Common myeloid progenitor, CD34-positive (primary cell): ENCODE measurements at regions not wholly inside any gene's neighbourhood (a gene's known extent, or its start where the extent isn't known, plus 50 kb on each side); places are given as distances from the start of the nearest gene placed in this dataset.

Source experiments
- CTCF ChIA-PET: fragments of 350-600 bp; sonication (Branson Sonifier 250); formaldehyde crosslinking; loops from one replicate; lab custom pipeline; 2021; ENCODE audit warnings: antibody characterized with exemption; lab: Charles Lee
- POLR2A ChIA-PET: fragments of 350-600 bp; sonication (Branson Sonifier 250); formaldehyde crosslinking; loops from one replicate; lab custom pipeline; 2021; ENCODE audit warnings: antibody characterized with exemption; lab: Charles Lee
- DNase-seq, 3 donors: peaks; one replicate each; pipeline versions ENCODE4 v3.0.0 to v3.0.0-alpha.2; 2013
- H3K27ac ChIP-seq, 2 experiments: 1 replicate in 1 of 2; 2 replicates in 1 of 2; pipeline ENCODE4 v1.7.0; 2013; ENCODE audit warnings: inconsistent platforms in 2 of 2, low read length in 2 of 2, mild to moderate bottlenecking in 2 of 2, low read depth in 1 of 2, moderate library complexity in 1 of 2; ENCODE audit not compliant: severe bottlenecking in 2 of 2, insufficient read depth in 1 of 2, poor library complexity in 1 of 2
- H3K27me3 ChIP-seq, 5 experiments: replicated peaks in 2 of 5; 1 replicate in 3 of 5; 2 replicates in 2 of 5; pipeline versions ENCODE4 v1.6.1 to v1.7.0; 2013; ENCODE audit warnings: low read length in 4 of 5, mild to moderate bottlenecking in 2 of 5, moderate library complexity in 2 of 5, inconsistent platforms in 1 of 5; ENCODE audit not compliant: insufficient read depth in 5 of 5, control insufficient read depth in 4 of 5
- H3K36me3 ChIP-seq, 4 experiments: 1 replicate in 2 of 4; 2 replicates in 2 of 4; pipeline versions ENCODE4 v1.6.1 to v1.7.0; 2013; ENCODE audit warnings: low read length in 3 of 4, control low read depth in 1 of 4, mild to moderate bottlenecking in 1 of 4; ENCODE audit not compliant: control insufficient read depth in 4 of 4, insufficient read depth in 4 of 4
- H3K4me1 ChIP-seq, 4 experiments: 1 replicate in 3 of 4; 2 replicates in 1 of 4; pipeline versions ENCODE4 v1.6.1 to v1.7.1; 2013; ENCODE audit warnings: low read length in 3 of 4, mild to moderate bottlenecking in 3 of 4, control low read depth in 1 of 4, inconsistent platforms in 1 of 4, moderate library complexity in 1 of 4; ENCODE audit not compliant: control insufficient read depth in 4 of 4, insufficient read depth in 4 of 4; ENCODE audit errors: control extremely low read depth in 1 of 4
- H3K4me3 ChIP-seq, 7 experiments: 1 replicate in 4 of 7; 2 replicates in 3 of 7; pipeline versions ENCODE4 v1.5.1 to v1.7.0; 2013; ENCODE audit warnings: mild to moderate bottlenecking in 7 of 7, low read length in 6 of 7, moderate library complexity in 6 of 7, inconsistent platforms in 2 of 7, low read depth in 2 of 7, control low read depth in 1 of 7; ENCODE audit not compliant: insufficient read depth in 4 of 7, control insufficient read depth in 1 of 7; ENCODE audit errors: extremely low read depth in 1 of 7
- H3K9me3 ChIP-seq, 5 experiments: 1 replicate in 4 of 5; 2 replicates in 1 of 5; pipeline versions ENCODE4 v1.6.1 to v1.7.1; 2013; ENCODE audit warnings: low read length in 4 of 5, mild to moderate bottlenecking in 2 of 5, inconsistent platforms in 1 of 5, low read depth in 1 of 5, moderate library complexity in 1 of 5; ENCODE audit not compliant: control insufficient read depth in 4 of 5, insufficient read depth in 2 of 5; ENCODE audit errors: control extremely low read depth in 1 of 5
- WGBS: methylation state at CpG from one replicate; pipeline ENCODE4 v1.1.5; 2013; ENCODE audit not compliant: insufficient coverage; 5-methylcytosine and 5-hydroxymethylcytosine counted together

GRCh38 chr10:71902351-71902750 is 51.3 kb upstream of the PSAP start:
- WGBS, result 100% methylated on average over 3 of the region's 6 CpGs
- no peaks in the 10 kb centered on the region for H3K9me3 ChIP-seq
- ChIA-PET POLR2A (no interaction called here), CTCF (interaction anchor here (0.7 to 1.5 kb wide), 3 partner anchors 72 to 480 kb away, joined by 3 read pairs; no protein-coding TSS in a partner anchor)
- no peaks in the 10 kb centered on the region for H3K36me3 ChIP-seq
- H3K27ac ChIP-seq, result no peak overlapping the region
- H3K4me3 ChIP-seq, result no peak overlapping the region
- H3K4me1 ChIP-seq, result no peaks in the 10 kb centered on the region
- DNase-seq, result no peak
- H3K27me3 ChIP-seq, result no peaks in the 10 kb centered on the region
